ENCODE measurements at regions not wholly inside any gene's neighbourhood (a gene's known extent, or its start where the extent isn't known, plus 50 kb on each side); places are given as distances from the start of the nearest gene placed in this dataset.

DNA sequence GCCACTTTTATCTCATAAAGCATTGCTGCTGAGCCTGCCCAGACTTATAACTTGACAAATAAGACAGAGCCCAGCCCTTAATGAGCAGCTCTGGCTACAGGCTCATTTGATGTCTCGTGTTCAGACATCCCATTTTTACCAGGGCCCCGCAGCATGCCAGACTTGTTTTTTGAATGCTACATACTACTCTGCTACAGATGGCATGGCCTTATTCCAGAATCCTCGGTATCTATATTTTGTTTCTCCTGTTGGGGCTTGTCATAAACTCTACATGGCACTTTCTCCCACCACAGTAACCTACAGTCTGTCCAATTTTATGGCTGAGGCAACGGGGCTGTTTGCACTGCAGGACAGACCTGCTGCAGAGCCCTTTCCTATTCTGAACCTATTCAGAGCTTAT lies 179.0 kb upstream of the DDX18 start:
- no peak for ATAC-seq (ENCODE audit: poor library complexity)
- intact Hi-C loops (cut with DNase I), result no loop called here

DNA sequence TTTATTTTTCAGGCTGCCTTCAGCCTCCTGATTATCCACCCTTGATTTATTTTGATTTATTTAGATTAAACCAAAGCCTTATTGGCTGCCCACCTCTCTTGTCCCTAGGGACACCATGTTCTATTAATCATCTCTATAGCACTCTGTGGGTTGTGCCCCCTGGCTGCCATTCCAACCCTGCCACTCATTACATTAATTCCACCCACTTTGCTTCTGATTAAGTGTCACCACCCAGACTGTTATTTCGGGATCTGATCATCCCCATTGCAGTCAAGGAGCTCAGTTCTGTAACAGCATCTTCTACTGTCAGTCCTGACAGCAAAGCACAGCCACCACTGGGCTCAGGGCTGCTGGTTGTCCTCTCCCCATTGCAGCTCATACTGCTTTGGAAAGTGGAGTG lies 175.1 kb upstream of the DDX18 start:
- DNase-seq (no peak), ATAC-seq (ENCODE audit: poor library complexity) (no peak)
- intact Hi-C loops (cut with DNase I), result no loop called here

More for the DNA sequence above, 179.0 kb upstream of the DDX18 start:
- DNase-seq, result no peak

DNA sequence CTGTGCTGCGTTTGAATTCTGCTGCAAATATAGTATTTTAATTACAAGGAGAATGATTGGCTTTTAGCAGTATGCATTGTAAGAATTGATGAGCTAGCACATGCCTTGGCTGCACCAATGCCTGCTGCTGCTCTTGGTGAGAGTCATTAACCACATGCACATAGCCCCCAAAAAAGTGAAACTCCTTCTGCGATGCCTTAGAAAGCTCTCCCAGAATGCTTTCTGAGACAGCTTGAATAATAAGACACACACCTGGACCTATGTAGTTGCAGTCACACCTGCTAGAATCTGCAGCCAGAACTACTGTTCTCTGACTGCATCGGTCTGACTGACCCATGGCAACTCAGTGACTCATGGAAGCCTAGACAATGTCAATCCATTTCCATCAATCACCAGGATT lies 170.1 kb upstream of the DDX18 start:
- no peak for DNase-seq
- no peak for ATAC-seq (ENCODE audit: poor library complexity)
- intact Hi-C loops (cut with DNase I), result no loop called here

DNA sequence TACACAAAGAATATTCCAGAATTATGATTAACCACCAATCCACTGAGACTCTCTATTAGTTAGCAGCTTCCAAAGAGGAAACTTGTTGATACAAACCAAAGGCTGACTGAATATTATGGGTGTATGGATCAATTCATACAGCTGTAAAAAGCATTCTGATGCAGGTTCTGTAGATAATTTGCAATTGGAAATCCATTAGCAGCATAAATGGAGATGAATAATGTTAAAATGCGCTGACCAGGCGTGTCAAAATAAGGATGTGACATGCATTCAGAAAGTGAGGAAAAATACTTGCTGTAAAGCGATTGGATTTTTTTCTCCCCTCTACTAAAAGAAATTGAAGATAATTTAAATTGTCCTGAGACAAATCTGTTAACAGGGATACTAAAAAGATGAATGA lies 169.0 kb upstream of the DDX18 start:
- ATAC-seq (ENCODE audit: poor library complexity) (no peak), DNase-seq (no peak)

DNA sequence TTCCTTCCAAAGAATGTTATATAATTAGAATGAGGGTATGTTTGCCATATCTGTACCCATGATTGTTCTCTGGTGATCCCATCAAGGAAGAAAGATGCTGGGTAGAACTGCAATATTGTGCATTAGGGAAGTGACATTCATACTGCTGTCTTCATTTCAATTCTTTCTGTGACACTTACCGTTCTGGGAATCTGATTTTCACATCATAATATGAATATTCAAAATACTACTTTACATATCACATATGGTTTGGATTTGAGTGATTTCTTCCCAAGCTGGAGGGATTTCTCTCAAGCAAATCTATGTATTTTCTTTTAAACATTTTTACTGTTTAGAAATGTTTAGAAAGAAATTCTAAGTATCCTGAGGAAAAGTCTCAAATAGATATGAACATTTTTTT lies 168.4 kb upstream of the DDX18 start:
- DNase-seq (no peak), ATAC-seq (ENCODE audit: poor library complexity) (no peak)
- intact Hi-C loops (cut with DNase I), result no loop called here

More for the DNA sequence above, 169.0 kb upstream of the DDX18 start:
- intact Hi-C loops (cut with DNase I), result no loop called here

DNA sequence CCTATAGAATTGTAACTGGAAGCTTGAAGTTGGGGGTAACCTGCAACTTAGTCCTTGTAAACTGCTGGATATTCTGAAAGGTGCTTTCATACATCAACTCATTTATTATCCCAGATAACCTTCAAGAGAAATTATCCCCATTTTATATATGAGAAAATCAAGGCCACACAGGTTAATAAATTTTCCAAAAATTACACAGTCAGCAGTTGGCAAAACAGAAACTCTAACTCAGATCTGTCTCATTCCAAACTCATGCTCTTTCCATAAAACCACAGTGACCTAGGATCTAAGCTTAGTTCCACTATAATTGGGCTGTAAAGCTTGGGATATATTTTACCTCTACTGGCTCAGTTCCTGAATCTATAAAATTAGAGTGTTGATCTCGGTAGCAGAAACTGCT lies 167.6 kb upstream of the DDX18 start:
- intact Hi-C loops (cut with DNase I), result no loop called here
- DNase-seq, result no peak
- no peak for ATAC-seq (ENCODE audit: poor library complexity)

DNA sequence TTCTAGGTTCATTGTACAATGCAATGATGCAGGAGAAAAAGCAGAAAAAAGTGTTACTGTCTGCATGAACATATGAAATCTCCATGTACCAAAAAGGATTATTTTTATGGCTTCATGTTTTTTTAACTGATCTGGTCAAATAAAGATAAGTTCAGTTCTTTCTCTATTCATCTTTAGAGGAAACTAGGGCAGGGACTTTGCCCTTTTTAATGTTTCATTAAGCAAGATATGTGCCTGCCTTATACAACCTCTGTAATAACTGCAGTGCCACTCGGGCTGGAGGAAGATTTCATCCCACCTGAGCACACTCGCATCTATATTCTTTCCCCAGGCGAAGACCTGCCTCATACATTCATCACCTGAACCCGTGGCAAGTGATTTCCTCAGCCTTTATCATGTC lies 157.9 kb upstream of the DDX18 start:
- intact Hi-C loops (cut with DNase I), result no loop called here
- ATAC-seq (ENCODE audit: poor library complexity) (no peak), DNase-seq (no peak)

DNA sequence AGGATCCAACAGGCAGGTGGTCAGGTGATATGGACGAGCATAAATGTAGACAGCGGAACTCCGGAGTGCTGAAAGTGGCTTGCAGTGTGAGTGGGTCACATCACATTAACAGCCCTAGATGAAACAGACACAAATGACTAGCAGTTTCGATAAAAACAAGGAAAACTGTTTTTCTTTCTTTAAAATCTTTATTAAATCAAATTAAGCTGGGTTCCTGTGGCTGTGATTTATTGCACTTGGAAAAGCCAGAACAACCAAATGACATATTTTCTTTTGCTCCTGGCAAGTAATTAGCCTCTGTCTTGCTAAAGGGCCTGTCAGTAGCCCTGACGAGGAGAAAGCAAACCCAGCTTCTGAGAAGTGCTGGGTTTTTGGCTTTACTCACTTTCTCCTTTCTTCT lies 152.9 kb upstream of the DDX18 start:
- no peak for ATAC-seq (ENCODE audit: poor library complexity)
- intact Hi-C loops (cut with DNase I), result no loop called here
- no peak for DNase-seq

DNA sequence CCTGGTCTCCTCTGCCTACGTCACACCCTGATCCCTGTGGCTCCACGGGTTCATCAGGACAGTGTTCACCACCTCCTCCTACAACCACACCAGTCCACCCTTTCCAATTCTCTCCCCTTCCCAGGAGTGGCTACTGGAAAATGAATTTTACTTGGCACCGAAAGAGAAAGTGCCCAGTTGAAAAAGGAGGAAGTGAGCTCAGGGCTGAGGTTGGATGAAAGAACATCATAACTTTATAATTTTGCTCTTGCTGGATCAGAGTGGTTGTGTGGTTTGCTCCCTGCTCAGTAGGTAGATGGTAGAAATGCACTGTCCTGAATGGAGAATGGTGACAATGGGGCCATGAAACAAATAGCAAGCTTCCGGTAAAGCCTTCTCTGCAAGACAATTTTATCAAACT lies 140.3 kb upstream of the DDX18 start:
- ATAC-seq (ENCODE audit: poor library complexity) (no peak), DNase-seq (no peak)

DNA sequence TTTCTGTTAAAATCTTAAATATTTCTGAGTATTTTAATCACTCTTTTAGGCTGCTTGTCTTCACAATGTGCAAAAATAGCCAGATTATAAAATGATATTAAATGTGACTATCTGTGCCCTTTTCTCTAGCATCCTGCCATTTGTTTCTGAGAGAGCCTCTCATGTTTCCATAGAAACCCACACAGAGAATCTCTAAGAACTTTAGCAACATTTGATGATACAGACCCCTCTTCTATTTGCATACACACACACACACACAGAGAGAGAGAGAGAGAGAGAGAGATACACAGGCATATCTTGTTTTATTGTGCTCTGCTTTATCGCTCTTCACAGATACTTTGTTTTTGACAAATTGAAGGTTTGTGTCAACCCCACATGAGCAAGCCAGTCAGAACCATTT lies 134.5 kb upstream of the DDX18 start:
- DNase-seq (no peak), ATAC-seq (ENCODE audit: poor library complexity) (no peak)
- intact Hi-C loops (cut with DNase I), result no loop called here

More for the DNA sequence above, 140.3 kb upstream of the DDX18 start:
- intact Hi-C loops (cut with DNase I), result no loop called here

DNA sequence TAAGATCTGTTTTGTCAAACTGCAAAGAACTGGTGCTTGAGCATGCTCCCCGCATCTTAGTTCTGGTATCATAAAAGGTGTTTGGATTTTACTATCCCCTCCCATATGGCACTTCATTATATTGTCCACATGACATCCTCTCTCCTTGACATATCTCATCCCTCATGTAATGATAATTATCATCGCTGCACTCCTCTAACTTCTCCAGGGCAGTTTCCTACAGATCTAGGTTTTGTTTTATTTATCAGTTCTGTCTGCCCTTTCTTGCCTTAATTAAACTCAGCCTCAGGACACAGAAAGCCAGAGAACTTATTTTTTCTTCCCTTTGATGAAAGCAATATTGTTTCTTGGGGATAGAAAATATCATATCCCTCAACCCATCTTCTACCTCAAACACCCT lies 129.6 kb upstream of the DDX18 start:
- ATAC-seq (ENCODE audit: poor library complexity) (no peak), DNase-seq (no peak)
- intact Hi-C loops (cut with DNase I), result no loop called here

DNA sequence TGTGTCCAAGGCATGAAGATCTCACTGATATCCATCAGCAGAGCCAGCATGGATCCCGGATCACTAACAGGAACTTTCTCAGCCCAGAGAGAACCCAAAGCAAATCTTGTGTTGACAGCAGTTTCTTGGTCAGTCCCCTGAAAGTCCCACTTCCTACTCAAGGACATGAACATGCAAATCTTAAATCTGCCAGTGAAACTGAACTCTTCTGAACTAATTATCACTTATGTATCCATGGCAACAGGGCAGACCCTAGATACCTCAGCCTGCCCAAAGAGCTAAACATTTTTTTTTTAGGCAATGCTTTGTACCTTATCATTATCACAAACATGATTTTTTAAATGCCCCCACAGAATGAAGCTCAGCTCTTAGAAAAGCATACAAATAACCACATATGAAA lies 127.8 kb upstream of the DDX18 start:
- intact Hi-C loops (cut with DNase I), result no loop called here
- no peak for DNase-seq
- ATAC-seq (ENCODE audit: poor library complexity), result no peak

DNA sequence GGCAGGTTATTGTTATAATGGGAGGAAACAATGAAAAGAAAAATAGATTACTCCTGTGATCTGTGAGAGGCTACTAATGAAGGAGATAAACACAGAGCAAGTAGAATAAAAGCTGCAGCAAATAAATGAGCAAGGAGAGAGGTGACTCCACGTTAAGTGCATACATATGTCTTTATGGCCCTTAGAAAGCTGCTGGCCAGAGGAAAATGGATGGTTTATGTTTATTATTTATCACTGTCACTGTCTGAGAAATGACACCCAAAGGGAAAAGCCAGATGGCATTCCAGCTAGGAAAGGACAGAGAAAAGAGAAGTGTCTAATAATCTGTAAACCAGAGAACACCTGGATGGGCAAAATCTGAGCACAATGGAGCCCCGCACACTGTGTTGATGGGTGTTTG lies 122.9 kb upstream of the DDX18 start:
- ATAC-seq (ENCODE audit: poor library complexity) (no peak), DNase-seq (no peak)
- intact Hi-C loops (cut with DNase I), result no loop called here

DNA sequence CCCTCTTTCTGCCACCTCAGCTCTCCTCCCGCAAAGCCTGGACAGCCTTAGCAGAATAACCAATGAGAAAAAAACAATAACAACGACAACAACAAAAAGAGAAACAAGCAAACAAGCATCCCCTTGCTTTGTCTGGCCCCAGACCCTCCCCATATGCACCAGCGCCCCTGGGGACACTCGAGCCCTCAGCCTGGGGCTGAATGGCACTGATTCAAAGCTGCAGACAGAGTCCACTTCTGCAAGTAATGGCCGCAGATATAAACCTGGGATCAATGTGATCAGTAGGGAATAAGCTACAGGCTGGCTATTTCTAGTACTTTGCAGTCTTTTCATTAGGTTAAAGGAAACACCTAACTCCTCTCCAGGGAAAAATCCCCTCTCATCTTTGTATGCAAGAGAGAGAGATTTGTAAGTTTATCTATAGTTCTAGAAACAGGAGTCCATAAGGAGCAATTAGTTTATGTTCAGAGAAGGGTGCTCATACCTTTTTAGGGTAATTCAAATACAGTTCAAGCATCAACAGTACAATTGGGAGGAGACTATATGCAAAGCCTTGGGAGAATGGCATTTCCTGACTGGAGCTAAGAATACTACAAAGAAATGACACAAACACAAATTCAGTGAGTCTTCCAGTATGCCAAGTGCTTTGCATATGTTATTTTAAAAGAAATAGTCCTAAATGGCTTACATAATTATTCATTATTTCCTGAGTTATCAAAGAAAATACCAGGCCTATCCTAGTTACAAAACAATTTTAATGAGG lies 122.3 kb upstream of the DDX18 start:
- DNase-seq (no peak), ATAC-seq (ENCODE audit: poor library complexity) (no peak)
- intact Hi-C loops (cut with DNase I), result no loop called here

DNA sequence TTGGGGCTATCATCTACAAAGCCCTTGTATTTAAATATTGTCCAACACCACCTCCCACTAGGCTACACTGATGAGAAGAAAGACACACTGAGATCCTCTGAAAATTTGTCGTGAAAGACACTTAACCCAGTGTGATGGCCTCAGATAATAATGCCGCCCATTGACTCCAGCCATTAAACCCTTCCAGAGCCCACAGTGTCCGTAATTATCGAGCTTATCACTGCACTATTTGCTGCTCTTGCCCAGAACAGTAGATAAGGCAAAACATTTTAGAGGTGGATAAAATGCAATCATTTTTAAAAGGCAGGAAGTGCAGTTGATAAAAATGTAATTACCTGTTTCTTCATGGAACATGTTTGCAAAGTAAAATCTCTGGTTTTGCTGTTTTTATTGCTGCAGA lies 121.3 kb upstream of the DDX18 start:
- ATAC-seq (ENCODE audit: poor library complexity) (no peak), DNase-seq (no peak)
- intact Hi-C loops (cut with DNase I), result no loop called here

DNA sequence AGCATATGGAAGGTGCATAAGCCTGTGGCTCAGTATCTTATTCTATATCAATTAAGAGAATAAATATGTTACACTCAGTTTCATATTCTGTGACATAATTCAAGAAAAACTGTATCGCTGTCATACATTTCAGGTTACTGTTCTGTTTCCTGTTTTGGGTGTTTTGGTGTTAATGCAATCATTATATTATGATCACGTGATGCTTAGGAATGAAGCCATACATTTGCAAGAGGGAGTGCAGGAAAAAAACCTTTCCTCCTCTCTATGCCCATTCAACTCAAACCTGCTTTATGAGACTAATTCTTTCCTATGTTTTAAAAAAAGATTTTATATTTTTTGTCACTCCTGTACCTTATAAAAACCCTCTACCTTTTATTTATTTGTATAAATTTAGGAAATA lies 120.8 kb upstream of the DDX18 start:
- ATAC-seq (ENCODE audit: poor library complexity) (no peak), DNase-seq (no peak)
- intact Hi-C loops (cut with DNase I), result no loop called here

DNA sequence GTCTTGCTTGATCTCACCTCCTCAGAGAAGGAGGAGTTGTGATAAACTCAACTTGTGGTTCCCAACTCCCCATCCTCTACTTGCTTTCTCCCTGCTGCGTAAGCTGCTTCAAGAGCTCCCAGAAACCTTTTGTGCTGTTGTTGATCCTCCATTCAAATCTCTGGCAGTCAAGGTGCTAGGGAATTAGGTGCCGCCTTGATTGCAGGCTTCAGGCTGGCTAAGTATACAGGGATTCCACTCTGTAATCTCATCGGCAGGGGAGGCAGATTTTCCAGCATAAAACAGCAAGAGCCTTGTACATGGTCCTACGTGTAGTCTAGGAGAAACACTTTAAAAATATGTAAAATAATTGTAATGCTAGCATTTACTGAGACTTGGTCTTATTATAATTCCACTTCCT lies 116.2 kb upstream of the DDX18 start:
- ATAC-seq (ENCODE audit: poor library complexity) (no peak), DNase-seq (no peak)
- intact Hi-C loops (cut with DNase I), result no loop called here

DNA sequence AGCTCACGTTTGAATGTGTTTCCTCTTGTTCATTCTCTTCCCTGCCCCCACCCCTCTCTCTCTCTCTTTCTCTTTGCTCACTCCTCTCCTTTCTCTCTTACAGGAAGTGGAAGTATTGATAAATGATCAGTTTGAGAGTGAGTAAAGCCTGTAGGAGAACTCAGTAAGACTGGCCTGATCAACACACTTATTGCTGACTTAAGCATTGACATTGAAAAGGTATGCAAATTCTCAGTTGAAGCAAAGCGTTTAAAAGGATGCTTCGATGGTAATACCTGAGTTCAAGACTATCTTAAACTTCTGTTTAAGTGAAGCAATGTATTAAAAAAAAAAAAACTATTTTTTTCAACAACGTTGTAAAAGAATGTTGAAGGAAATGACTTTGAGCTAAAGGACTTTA lies 115.7 kb upstream of the DDX18 start:
- no peak for ATAC-seq (ENCODE audit: poor library complexity)
- intact Hi-C loops (cut with DNase I), result no loop called here
- DNase-seq, result no peak

DNA sequence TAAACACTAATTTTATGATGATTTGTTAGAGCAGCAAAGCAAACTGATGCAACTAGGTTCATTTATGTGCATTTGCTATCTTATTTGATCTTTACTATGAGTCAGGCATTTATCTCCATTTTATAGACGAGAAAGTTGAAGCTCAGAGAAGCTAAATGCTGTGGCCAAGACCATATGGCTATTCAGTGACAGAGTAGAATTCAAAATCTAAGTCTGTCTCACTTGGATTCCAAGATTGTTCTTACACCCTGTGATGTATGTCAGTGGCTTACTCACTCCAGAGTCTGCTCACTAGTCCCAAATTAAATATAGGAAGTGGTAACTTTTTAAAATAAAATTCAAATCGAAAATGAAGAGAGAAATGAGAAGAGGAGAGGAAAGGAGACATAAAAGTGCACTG lies 114.0 kb upstream of the DDX18 start:
- no peak for ATAC-seq (ENCODE audit: poor library complexity)
- DNase-seq, result no peak
- intact Hi-C loops (cut with DNase I), result no loop called here

DNA sequence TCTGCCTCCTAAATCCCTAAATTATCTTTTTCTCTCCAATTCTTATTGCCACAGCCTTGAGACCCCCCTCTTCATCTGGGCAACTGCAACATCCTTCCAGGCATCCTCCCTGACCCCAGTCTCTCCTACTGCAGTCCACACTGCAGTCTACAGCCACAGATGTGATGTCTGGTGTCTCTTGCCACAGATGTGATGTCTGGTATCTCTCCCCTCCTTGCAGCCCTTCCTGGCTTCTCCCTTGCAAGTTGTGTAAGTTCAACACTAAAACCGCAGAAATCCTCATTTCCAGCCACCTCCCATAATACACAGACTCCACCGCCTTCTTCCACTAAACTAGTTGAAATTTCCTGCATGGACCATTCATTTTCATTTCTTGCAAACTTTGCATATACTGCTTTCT lies 113.1 kb upstream of the DDX18 start:
- intact Hi-C loops (cut with DNase I), result no loop called here
- ATAC-seq (ENCODE audit: poor library complexity) (no peak), DNase-seq (no peak)

DNA sequence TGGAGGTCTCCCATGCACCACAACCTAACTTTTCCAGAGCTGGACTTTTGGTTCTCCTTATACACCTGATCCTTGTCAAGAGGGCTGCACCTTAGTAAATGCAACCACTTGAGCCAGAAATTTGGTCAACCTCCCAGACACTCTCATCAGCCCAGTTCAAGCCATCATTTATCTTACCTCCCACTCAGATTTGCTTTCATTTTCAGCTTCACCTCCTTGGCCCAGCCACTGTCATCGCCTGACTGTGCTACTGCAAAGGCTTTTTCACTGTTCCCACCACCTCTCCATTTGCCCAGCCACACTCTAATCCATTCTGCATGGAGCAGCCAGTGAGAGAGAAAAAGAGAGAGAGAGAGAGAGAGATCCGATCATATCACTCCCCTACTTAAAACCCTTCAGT lies 112.4 kb upstream of the DDX18 start:
- no peak for ATAC-seq (ENCODE audit: poor library complexity)
- intact Hi-C loops (cut with DNase I), result no loop called here
- DNase-seq, result no peak
